Cardiac muscle cell (in vitro differentiated cells and primary cell): ENCODE measurements at regions not wholly inside any gene's neighbourhood (a gene's known extent, or its start where the extent isn't known, plus 50 kb on each side); places are given as distances from the start of the nearest gene placed in this dataset.

Experiments used
- DNase-seq, 2 donors: peaks; one replicate each; pipeline versions ENCODE4 v3.0.0 to v3.0.0-alpha.2; 2010 to 2017; ENCODE audit warnings: low read depth in 1 of 2, low spot score in 1 of 2
- H3K27ac ChIP-seq: fragments of 200-600 bp; sonication (generic); 2 replicates; pipeline ENCODE4 v1.5.1; 2016
- H3K27me3 ChIP-seq: fragments of 200-600 bp; sonication (generic); 2 replicates; pipeline ENCODE4 v1.6.0; 2016; ENCODE audit warnings: control low read depth
- H3K36me3 ChIP-seq: fragments of 200-600 bp; sonication (generic); 2 replicates; pipeline ENCODE4 v1.5.1; 2016; ENCODE audit warnings: control low read depth
- H3K4me1 ChIP-seq: fragments of 200-600 bp; sonication (generic); 2 replicates; pipeline ENCODE4 v1.8.1; 2017; ENCODE audit warnings: low read depth, mild to moderate bottlenecking, mixed run types
- H3K4me3 ChIP-seq: fragments of 200-600 bp; sonication (generic); 2 replicates; pipeline ENCODE4 v1.5.1; 2016; ENCODE audit warnings: mild to moderate bottlenecking
- H3K9me3 ChIP-seq: fragments of 200-600 bp; sonication (generic); 2 replicates; pipeline ENCODE4 v1.5.1; 2017; ENCODE audit warnings: low read depth, mild to moderate bottlenecking, control low read depth
- CTCF ChIP-seq: IDR thresholded peaks from 2 replicates; pipeline ENCODE4 v1.5.1; 2012; ENCODE audit warnings: low read depth, mild to moderate bottlenecking, low read length

- no peaks in the 10 kb centered on the region for H3K4me1 ChIP-seq
- no peak for TF ChIP-seq CTCF
- H3K36me3 ChIP-seq: no peaks in the 10 kb centered on the region
- H3K27me3 ChIP-seq: no peaks in the 10 kb centered on the region
- H3K27ac ChIP-seq: no peak overlapping the region
- no peak overlapping the region for H3K4me3 ChIP-seq
- no peaks in the 10 kb centered on the region for H3K9me3 ChIP-seq
- no peak for DNase-seq
Measured at GRCh38 chr2:205901491-205901890, 184.5 kb downstream of the INO80D start.

- Histone ChIP-seq H3K36me3 (no peaks in the 10 kb centered on the region), H3K9me3 (no peaks in the 10 kb centered on the region), H3K4me3 (no peak overlapping the region), H3K27ac (no peak overlapping the region), H3K4me1 (no peaks in the 10 kb centered on the region), H3K27me3 (no peaks in the 10 kb centered on the region)
- no peak for DNase-seq
- TF ChIP-seq CTCF: no peak
Measured at GRCh38 chr2:205898744-205899143, 187.2 kb downstream of the INO80D start.

- no peak for TF ChIP-seq CTCF
- DNase-seq: peak in 1 of 2 donors; percentile 53
- H3K9me3 ChIP-seq: no peaks in the 10 kb centered on the region
- no peaks in the 10 kb centered on the region for H3K36me3 ChIP-seq
- H3K27ac ChIP-seq: no peak overlapping the region
- no peaks in the 10 kb centered on the region for H3K27me3 ChIP-seq
- H3K4me1 ChIP-seq: no peaks in the 10 kb centered on the region
- H3K4me3 ChIP-seq: no peak overlapping the region
Measured at GRCh38 chr2:205895981-205896655, 189.9 kb downstream of the INO80D start.

- TF ChIP-seq CTCF: no peak
- H3K27me3 ChIP-seq: no peaks in the 10 kb centered on the region
- no peak for DNase-seq
- H3K4me3 ChIP-seq: no peak overlapping the region
- no peaks in the 10 kb centered on the region for H3K36me3 ChIP-seq
- H3K9me3 ChIP-seq: no peaks in the 10 kb centered on the region
- no peak overlapping the region for H3K27ac ChIP-seq
- H3K4me1 ChIP-seq: no peaks in the 10 kb centered on the region
Measured at GRCh38 chr2:205892665-205893259, 193.2 kb downstream of the INO80D start.

- H3K9me3 ChIP-seq: no peaks in the 10 kb centered on the region
- DNase-seq: peak; percentile 11 to 67
- no peak for TF ChIP-seq CTCF
- no peak overlapping the region for H3K27ac ChIP-seq
- H3K4me1 ChIP-seq: no peaks in the 10 kb centered on the region
- H3K27me3 ChIP-seq: no peaks in the 10 kb centered on the region
- no peaks in the 10 kb centered on the region for H3K36me3 ChIP-seq
- H3K4me3 ChIP-seq: no peak overlapping the region
Measured at GRCh38 chr2:205892251-205892655, 193.7 kb downstream of the INO80D start.
